GDM1 (cell line): ENCODE measurements at regions not wholly inside any gene's neighbourhood (a gene's known extent, or its start where the extent isn't known, plus 50 kb on each side); places are given as distances from the start of the nearest gene placed in this dataset.

Source experiments
- DNase-seq: peaks from one replicate; lab custom pipeline; 2025; lab: John Stamatoyannopoulos, UW

DNA sequence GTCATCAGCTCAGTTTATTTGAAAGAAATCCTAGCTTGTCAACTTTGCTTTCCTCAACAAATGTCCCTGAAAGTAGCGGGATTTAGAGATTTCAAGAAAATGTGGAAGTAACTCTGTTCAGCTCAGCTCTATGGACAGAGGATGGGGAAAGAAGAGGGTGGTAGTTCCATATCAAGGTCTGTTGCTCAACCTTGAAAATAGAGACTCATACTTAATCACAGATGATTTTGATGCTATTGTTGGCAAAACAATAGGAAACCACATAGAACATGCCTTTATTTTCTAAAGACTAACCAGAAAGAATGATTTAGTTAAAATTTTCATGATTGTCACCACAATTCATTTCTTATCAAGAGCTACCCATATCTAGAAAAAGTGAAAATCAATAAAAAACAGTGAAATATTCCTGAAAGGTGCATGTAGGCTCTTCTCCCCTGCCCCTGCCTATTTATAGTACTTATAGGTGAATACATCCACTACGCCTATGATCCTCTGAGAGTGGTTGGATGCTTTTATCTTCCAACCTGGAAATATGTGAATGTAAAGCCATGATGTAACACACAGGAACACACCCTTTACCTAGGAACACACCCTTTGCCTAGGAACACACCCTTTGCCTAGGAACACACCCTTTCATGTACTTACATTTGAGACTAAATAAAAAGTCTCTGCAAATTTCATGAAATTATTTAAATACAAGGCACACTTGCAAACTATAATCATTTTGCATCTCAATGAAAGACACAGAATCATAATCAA is 65.8 kb downstream of the ETAA1 start:
- DNase-seq, result no peak

DNA sequence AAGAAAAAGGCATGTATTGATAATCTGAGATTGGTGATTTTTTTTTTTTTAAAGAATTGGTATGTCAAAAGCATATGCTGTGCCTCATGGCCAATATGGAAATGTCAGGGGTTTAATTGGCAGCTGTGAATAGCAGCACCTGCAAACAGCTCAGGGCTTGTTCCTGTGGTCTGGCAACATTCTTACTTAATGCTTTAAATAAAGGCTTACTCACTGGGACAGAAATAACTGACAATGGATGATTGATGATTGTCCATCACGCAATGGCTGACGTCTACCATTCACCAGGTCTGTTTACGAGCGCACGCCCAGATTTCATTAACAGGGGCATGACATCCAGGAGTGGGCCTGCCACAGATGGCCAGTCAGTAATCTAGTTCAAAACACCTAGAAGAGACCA is 66.7 kb downstream of the ETAA1 start:
- DNase-seq, result no peak

DNA sequence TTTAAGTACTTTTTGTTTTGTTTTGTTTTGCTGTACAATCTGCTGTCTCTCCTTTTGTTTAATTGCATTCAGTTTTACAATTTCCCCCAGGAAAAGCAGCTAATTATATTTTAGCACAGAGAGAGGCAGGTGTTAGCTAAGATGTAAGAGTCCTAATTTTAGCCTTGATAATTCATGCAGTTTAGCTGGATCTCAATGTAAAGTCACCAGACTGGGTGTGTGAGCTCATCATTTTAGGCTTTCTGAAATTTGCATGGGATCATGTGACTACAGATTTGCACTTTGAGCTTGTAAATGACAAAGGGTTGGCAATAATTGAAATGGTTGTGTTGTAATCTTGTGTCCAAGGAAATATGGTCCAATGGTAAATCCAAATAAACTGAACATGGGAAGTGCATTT is 68.5 kb downstream of the ETAA1 start:
- no peak for DNase-seq

DNA sequence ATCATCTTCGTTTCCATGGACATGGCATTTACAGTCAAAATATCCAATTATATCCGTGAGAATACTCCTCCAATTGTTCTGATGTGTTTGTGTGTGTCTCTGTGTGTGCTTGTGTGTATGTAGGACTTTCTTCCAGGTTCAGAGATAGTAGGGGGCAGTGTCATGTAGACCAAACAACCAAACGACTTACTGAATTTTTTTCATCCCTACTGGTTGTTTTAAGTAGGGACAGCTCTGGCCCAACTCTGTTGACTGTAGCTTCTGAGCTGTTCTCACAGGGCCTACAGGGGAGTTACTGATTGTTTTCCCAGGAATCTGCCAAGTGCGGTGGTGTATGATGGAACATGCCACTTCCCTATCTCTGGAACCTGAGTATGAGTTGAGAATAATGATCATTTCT is 69.6 kb downstream of the ETAA1 start:
- DNase-seq, result no peak

DNA sequence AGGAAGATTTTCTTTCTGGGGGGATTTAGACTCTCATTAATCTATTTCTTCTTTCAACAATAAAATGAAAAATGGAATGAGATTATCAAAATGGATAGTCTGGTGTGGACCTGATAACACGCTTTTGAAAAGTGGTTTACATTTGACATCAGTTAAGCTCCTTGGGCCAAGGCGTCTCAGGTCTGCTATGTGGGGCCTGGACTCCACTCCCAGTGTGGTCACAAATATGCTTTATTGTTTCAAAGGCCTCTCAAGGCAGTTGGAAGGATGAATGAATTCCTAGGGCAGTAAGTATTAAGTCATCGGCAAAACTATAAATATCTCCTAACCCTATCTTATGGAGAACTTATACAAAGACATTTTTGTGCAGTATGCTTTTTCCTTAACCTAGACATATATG is 74.5 kb downstream of the ETAA1 start:
- no peak for DNase-seq

DNA sequence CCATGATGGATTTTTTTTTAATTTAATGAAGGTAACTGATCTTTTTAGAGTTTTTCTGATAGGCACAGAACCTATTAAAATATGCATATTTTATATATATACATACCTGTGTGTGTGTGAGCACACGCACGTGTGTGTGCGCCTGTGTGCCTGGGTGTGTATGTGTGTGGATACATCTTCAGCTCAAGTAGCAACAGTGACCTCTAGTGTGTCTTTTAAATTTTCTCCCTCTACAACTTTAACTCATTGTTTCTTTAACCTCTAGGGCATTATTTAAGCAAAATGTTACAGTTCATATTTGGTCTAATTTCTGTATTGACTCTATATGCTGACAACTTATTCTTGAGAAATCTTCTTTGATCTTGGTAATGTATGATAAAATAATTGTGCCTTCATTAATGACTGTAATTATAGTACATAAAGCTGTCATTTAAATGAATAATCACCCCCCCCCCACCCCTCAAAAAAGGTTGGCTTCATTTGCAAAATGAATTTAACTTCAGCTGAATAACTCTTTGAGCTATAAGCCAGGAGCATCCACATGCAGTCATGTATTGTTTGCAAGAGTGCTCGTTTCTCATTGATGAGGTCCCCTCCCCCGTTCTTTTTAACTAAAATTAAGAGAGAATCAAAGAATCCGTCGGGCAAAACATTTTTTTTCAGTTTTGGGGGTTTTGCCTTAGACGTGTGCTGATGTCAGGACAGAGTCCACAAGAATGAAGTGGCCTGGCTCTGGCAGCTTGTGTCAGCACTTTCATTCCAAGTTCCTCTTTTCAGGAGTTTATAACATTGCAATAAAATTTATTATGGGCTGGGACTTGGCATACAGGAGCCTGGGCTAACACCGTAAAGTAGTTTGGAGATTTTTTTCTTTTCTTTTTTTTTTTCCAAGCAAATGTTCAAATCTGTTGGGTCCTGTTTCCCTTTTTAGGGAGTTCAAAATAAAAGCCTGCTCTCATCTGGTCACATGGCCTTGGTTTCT is 80.0 kb downstream of the ETAA1 start:
- DNase-seq, result no peak

DNA sequence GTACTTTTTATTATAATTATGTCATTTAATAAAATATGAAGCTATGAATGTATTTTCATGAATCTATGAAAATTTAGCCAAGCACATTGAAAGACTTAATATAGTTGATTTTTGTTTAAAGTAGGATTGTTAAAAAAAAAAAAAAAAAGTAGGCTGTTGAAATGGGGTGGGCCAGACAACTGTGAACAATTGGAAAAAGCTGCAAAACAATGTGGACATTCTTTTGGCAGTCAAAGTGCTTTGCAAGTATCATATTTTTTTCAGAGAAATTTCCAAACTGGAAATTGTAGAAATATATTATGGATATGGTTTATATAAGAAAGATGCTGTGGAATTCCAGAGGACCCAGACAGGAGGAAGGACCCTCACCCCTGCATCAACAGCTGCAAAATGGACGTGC is 82.1 kb downstream of the ETAA1 start:
- DNase-seq, result no peak

DNA sequence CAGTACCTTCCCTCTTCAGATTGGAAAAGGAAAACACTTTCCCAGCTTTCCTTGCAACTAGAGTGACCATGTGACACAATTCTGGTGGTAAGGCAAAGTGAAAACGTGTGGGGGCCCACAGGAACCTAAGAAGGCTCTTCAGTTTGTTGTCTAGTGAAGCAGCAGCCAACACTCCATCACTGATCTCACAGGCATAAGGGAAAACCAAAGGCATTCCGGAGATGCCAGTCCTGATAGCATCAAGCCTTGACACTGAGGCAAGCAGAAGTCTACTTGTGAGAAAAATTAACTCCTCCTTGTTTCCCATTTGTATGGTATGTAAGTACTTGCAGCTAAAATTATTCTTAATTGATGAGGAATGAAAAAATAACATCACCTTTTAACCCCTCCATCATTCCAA is 88.3 kb downstream of the ETAA1 start:
- no peak for DNase-seq

DNA sequence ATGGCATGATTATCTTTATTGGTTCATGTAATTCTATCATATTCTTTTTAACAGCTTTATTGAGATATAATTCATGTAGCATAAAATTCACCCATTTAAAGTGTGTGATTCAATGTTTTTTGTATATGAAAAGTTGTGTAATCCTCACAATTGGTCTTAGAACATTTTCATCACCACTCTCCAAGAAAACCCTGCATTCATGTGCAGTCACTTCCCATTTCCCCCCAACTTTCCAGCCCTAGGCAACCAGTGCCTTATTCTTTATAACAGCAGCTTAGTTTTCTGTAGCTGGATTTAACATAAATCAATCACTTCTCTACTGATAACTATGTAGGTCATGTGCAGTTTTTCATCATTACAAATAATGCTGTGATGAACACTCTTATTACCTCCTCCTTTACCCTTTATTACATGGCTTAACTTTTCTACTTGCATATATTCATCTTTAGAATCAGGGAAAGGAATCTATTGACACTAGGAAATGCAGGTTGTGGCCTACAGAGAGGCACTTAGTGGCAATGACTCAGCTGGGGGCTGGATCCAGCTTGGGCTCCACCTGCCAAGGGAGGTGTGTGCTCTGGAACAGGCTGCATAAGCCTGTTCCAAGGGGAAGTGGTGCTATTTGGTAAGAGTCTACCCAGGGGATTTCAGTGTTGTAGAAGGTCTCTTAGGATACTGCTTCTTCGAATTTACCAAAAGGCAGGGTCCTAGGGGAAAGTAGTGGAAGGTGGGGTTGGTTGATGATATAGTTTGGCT is 89.1 kb downstream of the ETAA1 start:
- DNase-seq, result no peak

DNA sequence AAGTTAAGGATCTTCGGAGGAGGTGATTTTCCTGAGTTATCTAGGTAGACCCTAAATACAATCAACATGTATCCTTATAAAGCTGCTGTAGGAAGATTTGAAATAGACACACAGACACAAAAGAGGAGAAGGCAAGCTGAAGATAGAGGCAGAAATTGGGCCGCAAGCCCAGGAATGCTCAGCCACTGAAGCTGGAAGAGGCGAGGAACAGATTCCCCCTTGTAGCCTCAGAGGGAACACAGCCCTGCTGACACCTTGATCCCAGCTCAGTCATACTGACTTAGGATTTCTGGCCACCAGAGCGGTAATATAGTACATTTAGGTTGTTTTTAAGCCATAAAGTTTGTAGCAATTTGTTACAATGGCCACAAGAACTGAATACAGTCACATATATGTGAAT is 90.9 kb downstream of the ETAA1 start:
- DNase-seq, result no peak

DNA sequence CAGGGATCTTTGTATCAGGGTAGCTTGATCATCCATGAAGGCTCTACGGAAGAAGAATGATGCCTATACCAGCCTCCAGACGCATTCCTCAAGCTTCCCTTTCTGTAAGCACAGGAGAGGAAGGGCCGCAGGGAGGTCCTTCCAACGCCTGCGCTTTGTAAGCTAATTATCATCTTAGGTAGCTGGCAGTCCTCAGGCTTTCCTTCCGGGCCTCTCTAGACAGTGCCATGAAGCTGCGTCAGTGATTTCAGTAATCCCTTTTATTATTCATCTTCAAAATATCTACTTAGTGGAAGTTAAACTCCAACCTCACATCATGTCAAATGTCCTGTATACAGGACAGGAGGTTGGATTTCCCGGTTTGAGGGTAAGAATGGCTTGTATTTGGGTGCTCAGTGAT is 92.3 kb downstream of the ETAA1 start:
- no peak for DNase-seq

DNA sequence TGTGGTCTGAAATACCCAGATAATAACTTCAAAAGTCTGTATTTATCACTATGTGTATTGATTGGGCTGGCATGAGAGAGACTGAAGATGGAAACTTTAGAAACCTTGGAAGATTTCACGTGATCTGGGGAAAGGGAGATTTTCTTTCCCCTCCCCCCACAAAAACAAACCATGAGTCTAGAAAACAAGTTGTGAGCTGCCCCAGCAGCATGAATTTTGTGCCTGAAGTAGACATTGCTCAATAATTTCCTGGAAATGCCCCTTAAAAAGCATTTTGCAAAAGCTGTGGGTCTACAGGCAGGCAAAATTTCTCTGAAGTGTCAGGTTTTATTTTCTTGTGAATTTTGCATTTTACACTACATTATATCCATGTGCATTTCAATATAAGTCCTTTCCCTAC is 101.8 kb downstream of the ETAA1 start:
- DNase-seq, result no peak

DNA sequence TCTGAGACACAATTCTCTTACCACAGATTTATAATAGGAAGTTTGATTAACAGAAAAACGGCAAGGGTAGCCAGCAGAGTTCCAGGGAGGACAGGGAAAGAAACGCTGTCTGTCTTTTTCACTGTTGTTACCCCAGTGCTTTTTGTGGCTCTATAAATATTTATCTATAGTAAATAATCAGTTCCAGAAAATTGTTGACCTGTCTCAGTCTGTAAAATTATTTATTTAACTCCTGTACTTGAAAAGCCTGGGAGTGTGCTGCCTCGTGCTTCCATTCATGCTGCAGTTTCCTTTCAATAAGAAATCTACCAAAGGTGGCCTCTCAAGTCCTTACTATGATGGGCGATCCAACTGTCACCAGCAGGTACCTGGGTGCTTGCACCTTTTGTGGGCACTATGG is 102.9 kb downstream of the ETAA1 start:
- no peak for DNase-seq

DNA sequence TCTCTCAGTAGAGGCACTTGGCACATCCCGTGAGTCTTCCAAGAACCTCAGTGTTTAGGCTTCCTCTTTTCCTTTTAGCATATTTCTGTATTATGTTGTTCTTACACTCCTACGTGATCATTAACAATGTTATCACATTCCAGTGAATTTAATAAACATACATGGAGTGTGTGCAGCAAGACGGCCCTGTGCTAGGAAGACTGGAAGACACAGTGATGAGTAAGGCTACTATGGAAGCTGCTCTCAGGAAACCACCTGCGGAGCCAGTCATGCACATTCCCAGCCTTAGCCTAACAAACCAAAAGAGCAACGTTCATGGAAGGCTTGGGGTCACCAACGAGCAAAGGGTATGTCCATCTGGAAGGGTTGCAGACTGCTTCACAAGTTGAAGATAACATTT is 103.4 kb downstream of the ETAA1 start:
- DNase-seq, result no peak

DNA sequence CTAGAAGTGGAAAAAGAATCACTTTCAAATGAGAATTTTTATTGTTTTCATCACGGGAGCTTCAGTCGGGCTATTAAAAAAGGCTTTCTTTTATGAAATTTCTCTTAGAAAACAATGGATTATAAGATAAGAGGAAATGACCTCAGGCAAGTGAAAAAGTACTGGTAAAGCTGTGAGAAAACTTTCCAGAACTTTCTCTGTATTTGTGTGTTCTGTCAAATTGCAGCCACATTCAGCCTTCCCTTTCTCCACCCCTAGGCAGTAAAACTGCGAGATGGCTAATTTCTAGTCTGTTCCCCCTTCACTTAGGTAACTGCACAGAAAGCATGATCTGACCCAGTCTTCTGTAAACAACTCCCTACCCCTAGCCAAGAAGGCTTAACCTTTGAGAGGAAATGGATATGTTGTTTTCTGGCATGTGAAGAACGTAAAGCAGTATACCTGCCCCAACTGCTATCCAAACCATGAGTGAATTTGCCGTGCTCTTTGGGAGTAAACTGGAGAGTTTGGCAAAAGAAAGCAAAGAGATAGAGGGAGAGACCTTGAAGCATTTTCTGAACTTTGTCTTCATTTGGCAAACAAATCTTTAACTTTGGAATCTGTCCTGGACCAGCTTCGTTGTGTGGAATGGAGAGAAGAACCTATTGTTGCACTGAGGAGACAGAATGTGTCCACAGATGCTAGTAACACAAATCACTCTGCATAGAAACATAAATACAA is 105.4 kb downstream of the ETAA1 start:
- no peak for DNase-seq

DNA sequence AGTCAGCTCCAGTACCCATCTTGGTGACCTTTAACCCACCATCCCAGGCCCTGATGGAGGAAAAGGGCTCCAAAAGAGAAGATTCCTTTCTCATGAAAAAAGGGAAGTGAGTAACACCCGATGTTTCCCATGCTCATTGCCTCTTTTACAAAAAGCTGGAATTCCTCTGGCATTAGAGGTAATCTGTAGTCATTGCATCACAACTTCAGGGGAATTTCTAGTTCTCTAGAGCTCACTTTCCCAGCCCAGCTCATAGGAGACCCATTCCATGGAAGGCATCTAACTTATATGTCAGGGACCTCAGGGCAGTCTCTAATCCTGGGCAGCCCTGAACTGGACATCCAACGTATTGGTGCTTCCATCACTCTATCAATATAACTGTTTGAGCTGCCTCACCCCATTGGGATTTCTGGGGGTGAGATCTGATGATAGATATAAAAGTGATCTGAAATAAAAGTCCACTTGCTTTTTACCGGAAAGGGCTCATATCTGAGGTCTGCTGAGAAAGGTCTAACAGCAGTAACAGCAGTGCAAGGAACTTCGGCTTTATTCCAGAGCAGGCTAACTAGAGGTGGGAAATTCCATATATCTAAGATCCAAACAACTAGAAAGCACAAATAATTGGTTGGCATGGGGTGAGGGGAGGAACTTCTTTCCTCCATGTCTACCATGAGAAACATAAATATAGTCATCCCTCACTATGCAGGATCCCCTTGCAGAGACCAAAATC is 106.1 kb downstream of the ETAA1 start:
- DNase-seq, result no peak

DNA sequence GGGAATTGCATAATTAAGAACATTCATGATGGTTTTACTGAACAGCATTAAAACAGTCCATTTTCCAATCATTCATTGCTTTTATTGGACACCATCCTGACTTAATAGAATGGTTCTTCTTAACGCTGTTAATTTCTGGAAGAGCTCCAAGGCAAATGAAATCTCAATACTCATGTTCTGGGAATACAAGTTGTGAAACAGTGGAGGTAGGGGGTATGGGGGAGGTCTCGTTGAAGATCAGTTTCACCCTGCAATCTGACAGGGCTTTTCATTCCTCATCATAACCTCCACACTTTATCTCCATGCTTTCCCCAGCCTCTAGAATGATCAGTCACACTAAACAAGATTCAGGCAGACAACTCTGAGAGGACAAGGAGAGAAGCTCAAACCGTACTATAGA is 113.6 kb downstream of the ETAA1 start:
- no peak for DNase-seq

DNA sequence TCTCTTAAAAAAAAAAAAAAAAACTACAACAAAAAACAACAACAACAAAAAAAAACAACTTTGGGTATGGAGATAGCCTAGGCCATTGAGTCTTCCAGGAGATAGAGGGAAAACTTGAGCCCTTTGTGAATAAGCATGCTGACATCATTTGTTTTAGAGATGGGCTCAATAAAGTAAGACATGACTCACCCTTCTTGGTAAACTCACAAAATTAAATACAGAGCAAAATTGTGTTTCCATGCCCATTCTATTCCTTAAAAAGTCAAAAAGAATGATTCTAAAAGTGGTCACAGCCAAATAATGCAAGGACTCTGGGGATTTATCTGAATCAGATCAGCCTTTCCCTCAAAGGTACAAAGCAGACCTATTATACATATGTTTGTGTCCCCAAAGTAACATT is 117.4 kb downstream of the ETAA1 start:
- DNase-seq, result no peak

DNA sequence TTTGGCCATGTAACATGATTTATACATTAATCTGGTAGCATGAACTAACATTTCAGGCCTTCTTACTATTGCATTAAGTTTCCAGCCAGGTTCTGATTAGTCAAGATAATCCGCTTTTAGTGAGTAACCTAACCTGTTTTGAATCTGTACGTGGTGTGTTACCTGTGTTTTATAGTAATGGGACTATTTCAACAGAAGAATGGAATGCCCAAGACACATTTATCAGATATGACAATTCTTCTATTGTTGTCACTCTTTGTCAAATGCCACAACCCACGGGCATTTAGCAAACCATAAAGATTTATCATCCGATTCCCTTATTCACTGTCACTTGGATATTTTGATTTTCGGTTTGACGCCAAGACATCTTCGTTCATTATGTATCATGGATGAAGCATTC is 117.9 kb downstream of the ETAA1 start:
- DNase-seq, result no peak

DNA sequence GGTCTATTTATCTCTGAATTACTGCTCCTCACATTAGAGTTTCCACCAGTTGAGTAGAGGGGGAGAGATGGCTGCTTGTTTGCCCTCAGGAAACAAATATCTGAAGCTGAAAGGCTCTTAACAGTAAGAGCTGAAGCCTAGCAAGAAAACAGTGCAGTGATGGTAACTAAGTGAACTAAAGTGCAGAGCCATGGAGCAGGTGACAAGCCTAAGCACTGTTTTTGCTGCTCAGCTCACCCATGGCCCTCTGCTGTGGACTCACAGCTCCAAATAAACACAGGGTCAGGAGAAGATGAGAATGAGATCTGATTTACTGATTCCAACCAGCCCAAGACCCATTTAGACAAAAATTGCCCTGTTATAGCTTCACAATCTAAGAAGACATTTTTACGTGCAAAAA is 118.4 kb downstream of the ETAA1 start:
- DNase-seq, result no peak

DNA sequence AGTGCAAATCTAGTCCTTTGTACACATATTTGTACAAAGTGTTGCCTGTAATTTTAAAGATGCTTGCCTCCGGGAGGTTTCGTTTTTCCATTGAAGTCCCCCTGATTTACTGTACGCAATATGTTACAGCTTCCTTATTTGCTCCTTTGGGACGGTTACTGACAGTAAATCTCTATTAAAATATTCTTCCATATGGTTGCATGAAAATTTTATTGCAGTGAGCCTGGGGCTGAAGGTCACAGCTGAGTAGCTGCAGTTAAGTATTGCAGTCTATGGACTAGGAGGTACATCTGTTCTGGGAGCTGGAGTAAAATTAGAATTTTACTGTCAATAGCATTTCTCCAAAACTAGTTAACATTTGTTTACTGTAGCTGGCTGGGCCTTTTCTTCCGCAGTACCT is 119.2 kb downstream of the ETAA1 start:
- DNase-seq, result no peak
